ENCODE measurements at regions not wholly inside any gene's neighbourhood (a gene's known extent, or its start where the extent isn't known, plus 50 kb on each side); places are given as distances from the start of the nearest gene placed in this dataset.

DNA sequence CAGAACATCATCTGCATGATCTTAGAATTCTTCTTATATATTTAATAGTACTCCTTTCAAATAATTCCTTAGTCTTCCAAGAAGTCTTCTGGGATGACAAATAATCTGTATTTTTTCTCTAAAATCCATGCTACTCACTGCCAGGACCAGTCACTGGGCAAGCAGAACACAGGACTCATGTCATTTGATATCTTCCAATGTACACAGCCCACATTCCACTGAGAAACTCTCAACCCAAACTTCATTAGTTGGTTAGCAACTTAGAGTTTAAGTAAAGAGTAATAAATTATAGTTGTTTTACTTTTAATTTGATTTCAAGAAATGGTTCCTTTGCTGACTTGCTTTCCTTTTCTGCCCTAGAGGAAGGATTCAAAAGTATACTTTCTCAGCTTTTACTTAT, 317.0 kb downstream of the VGLL3 start:
- no peak overlapping the region for H3K4me3 ChIP-seq (ENCODE audit: low read depth, low read length)
- TF ChIP-seq, protein P1, sequence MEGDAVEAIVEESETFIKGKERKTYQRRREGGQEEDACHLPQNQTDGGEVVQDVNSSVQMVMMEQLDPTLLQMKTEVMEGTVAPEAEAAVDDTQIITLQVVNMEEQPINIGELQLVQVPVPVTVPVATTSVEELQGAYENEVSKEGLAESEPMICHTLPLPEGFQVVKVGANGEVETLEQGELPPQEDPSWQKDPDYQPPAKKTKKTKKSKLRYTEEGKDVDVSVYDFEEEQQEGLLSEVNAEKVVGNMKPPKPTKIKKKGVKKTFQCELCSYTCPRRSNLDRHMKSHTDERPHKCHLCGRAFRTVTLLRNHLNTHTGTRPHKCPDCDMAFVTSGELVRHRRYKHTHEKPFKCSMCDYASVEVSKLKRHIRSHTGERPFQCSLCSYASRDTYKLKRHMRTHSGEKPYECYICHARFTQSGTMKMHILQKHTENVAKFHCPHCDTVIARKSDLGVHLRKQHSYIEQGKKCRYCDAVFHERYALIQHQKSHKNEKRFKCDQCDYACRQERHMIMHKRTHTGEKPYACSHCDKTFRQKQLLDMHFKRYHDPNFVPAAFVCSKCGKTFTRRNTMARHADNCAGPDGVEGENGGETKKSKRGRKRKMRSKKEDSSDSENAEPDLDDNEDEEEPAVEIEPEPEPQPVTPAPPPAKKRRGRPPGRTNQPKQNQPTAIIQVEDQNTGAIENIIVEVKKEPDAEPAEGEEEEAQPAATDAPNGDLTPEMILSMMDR (IDR thresholded peaks at IDR 0.05; ENCODE audit: borderline replicate concordance, insufficient read depth, low read depth, low read length) = no peak

- no peak overlapping the region for H3K4me3 ChIP-seq (ENCODE audit: low read depth, low read length)
- TF ChIP-seq, protein P1 (IDR thresholded peaks at IDR 0.05; ENCODE audit: borderline replicate concordance, insufficient read depth, low read depth, low read length) = no peak
Observed at GRCh38 chr3:86661817-86662216, 329.1 kb downstream of the VGLL3 start.

DNA sequence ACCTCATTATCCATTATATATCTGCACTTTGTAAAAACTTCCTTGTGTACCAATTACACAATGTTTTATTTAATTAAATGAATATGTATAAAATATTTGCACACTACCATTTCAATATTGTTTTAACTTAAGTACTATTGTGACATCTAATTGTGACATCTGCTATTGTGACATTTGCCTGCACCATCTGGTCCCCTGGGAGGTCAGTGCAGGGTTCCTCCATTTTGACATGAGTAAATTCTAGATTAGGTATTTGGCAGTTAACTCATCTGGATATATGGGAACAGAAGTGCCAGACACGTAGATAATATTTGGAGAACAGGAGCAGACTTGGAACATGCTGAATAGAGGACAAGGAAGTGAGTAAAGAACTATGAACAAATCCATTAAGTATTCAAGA, 332.1 kb downstream of the VGLL3 start:
- no peak overlapping the region for H3K4me3 ChIP-seq (ENCODE audit: low read depth, low read length)
- TF ChIP-seq, protein P1 (IDR thresholded peaks at IDR 0.05; ENCODE audit: borderline replicate concordance, insufficient read depth, low read depth, low read length) = no peak

- TF ChIP-seq, protein P1 (IDR thresholded peaks at IDR 0.05; ENCODE audit: borderline replicate concordance, insufficient read depth, low read depth, low read length) = no peak
- H3K4me3 ChIP-seq (ENCODE audit: low read depth, low read length) = no peak overlapping the region
Observed at GRCh38 chr3:86654806-86655460, 336.0 kb downstream of the VGLL3 start.

DNA sequence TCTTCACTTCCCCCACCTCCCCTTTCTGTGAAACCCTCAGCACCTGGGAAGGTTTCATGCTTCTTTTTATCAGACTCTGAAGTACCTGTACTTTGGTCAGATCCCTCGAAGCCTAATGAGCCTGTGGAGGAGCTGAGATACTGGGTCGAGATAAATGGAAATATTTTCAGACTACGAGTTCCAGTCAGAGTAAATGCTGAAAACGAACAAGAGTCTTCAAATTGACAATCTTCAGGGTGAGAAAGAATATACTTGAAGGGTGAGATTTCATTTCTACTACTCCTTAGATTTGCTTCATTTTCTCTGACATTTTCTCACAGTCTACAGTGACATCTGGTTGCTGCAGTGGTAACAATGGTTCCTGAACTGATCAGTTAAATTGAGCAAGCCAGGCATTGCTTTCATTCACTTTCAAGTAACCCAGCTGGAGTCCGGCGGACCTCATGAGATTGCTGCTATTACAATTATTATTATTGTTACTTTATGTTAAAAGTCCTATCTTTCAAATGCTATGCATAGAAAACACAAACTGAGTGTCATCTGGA, 337.2 kb downstream of the VGLL3 start:
- H3K4me3 ChIP-seq (ENCODE audit: low read depth, low read length) = no peak overlapping the region
- TF ChIP-seq, protein P1 (IDR thresholded peaks at IDR 0.05; ENCODE audit: borderline replicate concordance, insufficient read depth, low read depth, low read length) = no peak

DNA sequence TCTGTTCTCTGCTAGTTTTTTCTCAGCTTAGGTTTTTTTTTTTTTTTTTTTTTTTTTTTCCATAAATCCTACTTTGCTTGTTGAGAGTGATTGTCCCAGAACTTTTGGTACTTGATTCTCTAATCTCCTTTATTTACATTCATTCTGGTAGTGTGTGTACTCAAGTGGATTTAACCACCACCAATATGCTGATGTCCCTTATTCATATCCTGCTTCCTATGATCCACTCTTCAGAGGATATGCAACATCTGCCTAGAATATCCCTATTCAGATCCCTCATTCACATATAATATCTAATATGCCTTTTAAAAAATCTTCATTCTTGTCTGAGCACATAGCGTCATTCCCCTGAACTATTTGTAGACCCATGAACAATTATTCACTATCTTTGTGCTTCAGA, 342.9 kb downstream of the VGLL3 start:
- H3K4me3 ChIP-seq (ENCODE audit: low read depth, low read length) = no peak overlapping the region
- TF ChIP-seq, protein P1 (IDR thresholded peaks at IDR 0.05; ENCODE audit: borderline replicate concordance, insufficient read depth, low read depth, low read length) = no peak

GRCh38 chr3:86645756-86646155, 345.2 kb downstream of the VGLL3 start:
- no peak overlapping the region for H3K4me3 ChIP-seq (ENCODE audit: low read depth, low read length)
- TF ChIP-seq, protein P1 (IDR thresholded peaks at IDR 0.05; ENCODE audit: borderline replicate concordance, insufficient read depth, low read depth, low read length) = no peak
